Skeletal muscle satellite cell (primary cell): ENCODE measurements at regions not wholly inside any gene's neighbourhood (a gene's known extent, or its start where the extent isn't known, plus 50 kb on each side); places are given as distances from the start of the nearest gene placed in this dataset.
"Not testable (repeated sequence)": the region's sequence is repeated elsewhere in the genome, so short reads cannot be mapped to it uniquely, and the experiment has no call there.

Source experiments
- H3K27me3 ChIP-seq: 2 replicates; pipeline ENCODE4 v1.7.0; 2013; ENCODE audit warnings: low read length; ENCODE audit not compliant: control insufficient read depth, insufficient read depth
- H3K36me3 ChIP-seq: 2 replicates; pipeline ENCODE4 v1.7.0; 2013; ENCODE audit warnings: mild to moderate bottlenecking, control low read depth, low read length; ENCODE audit not compliant: insufficient read depth
- H3K4me1 ChIP-seq: 2 replicates; pipeline ENCODE4 v1.7.0; 2013; ENCODE audit warnings: low read length; ENCODE audit not compliant: control insufficient read depth, insufficient read depth
- H3K4me2 ChIP-seq: 2 replicates; pipeline ENCODE4 v1.7.0; 2013; ENCODE audit warnings: mild to moderate bottlenecking, low read length
- H3K4me3 ChIP-seq: 2 replicates; pipeline ENCODE4 v1.7.0; 2013; ENCODE audit warnings: low read length
- H3K9ac ChIP-seq: 2 replicates; pipeline ENCODE4 v1.7.0; 2013; ENCODE audit warnings: mild to moderate bottlenecking, low read depth, low read length, moderate library complexity
- H3K9me3 ChIP-seq: replicated peaks from 2 replicates; pipeline ENCODE4 v1.7.0; 2013; ENCODE audit warnings: mild to moderate bottlenecking, control low read depth, low read length

- not testable (repeated sequence) for H3K36me3 ChIP-seq, H3K4me2 ChIP-seq, H3K27me3 ChIP-seq, H3K4me3 ChIP-seq, H3K4me1 ChIP-seq, H3K9ac ChIP-seq
- peaks cover 22% of the 10 kb centered on the region for H3K9me3 ChIP-seq
These were observed 252.0 kb downstream of the GOLGA6L6 start for GRCh38 chr15:20289538-20290103.

- H3K27me3 ChIP-seq, H3K9ac ChIP-seq, H3K36me3 ChIP-seq, H3K4me3 ChIP-seq, H3K4me2 ChIP-seq, H3K4me1 ChIP-seq: not testable (repeated sequence)
- peaks cover 22% of the 10 kb centered on the region for H3K9me3 ChIP-seq
These were observed 252.6 kb downstream of the GOLGA6L6 start for GRCh38 chr15:20288800-20289537.

- not testable (repeated sequence) for H3K4me3 ChIP-seq, H3K27me3 ChIP-seq, H3K4me1 ChIP-seq, H3K36me3 ChIP-seq, H3K9ac ChIP-seq, H3K4me2 ChIP-seq
- H3K9me3 ChIP-seq = peaks cover 13% of the 10 kb centered on the region
These were observed 255.0 kb downstream of the GOLGA6L6 start for GRCh38 chr15:20286559-20286958.

GRCh38 chr15:20285696-20286300, 255.8 kb downstream of the GOLGA6L6 start:
- H3K4me1 ChIP-seq, H3K9ac ChIP-seq, H3K36me3 ChIP-seq, H3K4me3 ChIP-seq, H3K4me2 ChIP-seq, H3K27me3 ChIP-seq: not testable (repeated sequence)
- H3K9me3 ChIP-seq = peaks cover 20% of the 10 kb centered on the region

- not testable (repeated sequence) for H3K9ac ChIP-seq, H3K27me3 ChIP-seq, H3K4me3 ChIP-seq, H3K4me2 ChIP-seq, H3K36me3 ChIP-seq, H3K4me1 ChIP-seq
- peaks cover 26% of the 10 kb centered on the region for H3K9me3 ChIP-seq
These were observed 256.6 kb downstream of the GOLGA6L6 start for GRCh38 chr15:20284891-20285535.

DNA sequence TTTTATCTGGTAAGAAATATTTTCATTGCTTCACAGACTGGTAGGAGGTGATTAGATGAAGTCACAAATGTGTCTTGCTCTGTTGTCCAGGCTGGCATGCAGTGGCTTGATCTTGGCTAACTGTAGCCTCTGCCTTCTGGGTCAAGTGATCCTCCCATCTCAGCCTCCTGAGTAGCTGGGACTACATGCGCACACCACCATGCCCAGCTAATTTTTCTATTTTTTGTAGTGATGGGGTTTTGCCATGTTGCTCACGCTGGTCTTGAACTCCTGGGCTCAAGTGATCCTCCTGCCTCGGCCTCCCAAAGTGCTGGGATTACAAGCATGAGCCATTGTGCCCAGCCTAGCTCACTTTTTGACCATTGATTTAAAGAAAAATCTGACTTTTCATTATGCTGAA, 257.9 kb downstream of the GOLGA6L6 start:
- not testable (repeated sequence) for H3K4me3 ChIP-seq, H3K4me2 ChIP-seq, H3K9ac ChIP-seq, H3K27me3 ChIP-seq, H3K36me3 ChIP-seq, H3K4me1 ChIP-seq
- peaks cover 26% of the 10 kb centered on the region for H3K9me3 ChIP-seq

DNA sequence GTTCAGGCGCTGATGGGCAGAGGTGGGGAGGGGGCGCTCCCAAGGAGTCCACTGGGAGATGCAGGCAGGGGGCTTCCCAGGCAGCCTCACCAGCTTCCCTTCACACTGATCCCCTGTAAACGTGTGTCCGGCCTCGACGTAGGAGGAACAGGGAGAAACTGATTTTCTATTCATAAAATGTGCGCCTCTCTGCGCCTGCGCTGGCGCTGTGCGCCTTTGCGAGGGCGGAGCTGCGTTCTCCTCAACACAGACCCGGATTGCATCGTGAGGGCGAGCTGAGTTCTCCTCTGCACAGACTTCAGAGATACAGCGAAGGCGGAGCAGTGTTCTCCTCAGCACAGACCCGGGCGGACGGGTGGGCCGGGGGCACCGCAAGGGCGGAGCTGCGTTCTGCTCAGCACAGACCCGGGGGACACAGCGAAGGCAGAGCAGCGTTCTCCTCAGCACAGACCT, 259.1 kb downstream of the GOLGA6L6 start:
- H3K27me3 ChIP-seq, H3K4me3 ChIP-seq, H3K36me3 ChIP-seq, H3K9ac ChIP-seq, H3K4me2 ChIP-seq, H3K4me1 ChIP-seq: not testable (repeated sequence)
- H3K9me3 ChIP-seq = peaks cover 26% of the 10 kb centered on the region

- peaks cover 30% of the 10 kb centered on the region for H3K9me3 ChIP-seq
- H3K36me3 ChIP-seq = not testable (repeated sequence)
These were observed 259.9 kb downstream of the GOLGA6L6 start for GRCh38 chr15:20281567-20282275.

GRCh38 chr15:20280933-20281463, 260.6 kb downstream of the GOLGA6L6 start:
- Histone ChIP-seq H3K9me3 (peaks cover 34% of the 10 kb centered on the region), H3K27me3 (no peaks in the 10 kb centered on the region), H3K4me3 (no peak overlapping the region), H3K4me1 (no peaks in the 10 kb centered on the region), H3K9ac (no peak overlapping the region), H3K4me2 (no peak overlapping the region), H3K36me3 (no peaks in the 10 kb centered on the region)

More at GRCh38 chr15:20281567-20282275, 259.9 kb downstream of the GOLGA6L6 start:
- not testable (repeated sequence) for H3K27me3 ChIP-seq, H3K9ac ChIP-seq, H3K4me1 ChIP-seq, H3K4me3 ChIP-seq, H3K4me2 ChIP-seq

GRCh38 chr15:20280141-20280932, 261.3 kb downstream of the GOLGA6L6 start:
- H3K4me1 ChIP-seq, H3K36me3 ChIP-seq, H3K4me2 ChIP-seq, H3K27me3 ChIP-seq, H3K9ac ChIP-seq, H3K4me3 ChIP-seq: not testable (repeated sequence)
- peaks cover 34% of the 10 kb centered on the region for H3K9me3 ChIP-seq
